ENCODE measurements at regions not wholly inside any gene's neighbourhood (a gene's known extent, or its start where the extent isn't known, plus 50 kb on each side); places are given as distances from the start of the nearest gene placed in this dataset.

DNA sequence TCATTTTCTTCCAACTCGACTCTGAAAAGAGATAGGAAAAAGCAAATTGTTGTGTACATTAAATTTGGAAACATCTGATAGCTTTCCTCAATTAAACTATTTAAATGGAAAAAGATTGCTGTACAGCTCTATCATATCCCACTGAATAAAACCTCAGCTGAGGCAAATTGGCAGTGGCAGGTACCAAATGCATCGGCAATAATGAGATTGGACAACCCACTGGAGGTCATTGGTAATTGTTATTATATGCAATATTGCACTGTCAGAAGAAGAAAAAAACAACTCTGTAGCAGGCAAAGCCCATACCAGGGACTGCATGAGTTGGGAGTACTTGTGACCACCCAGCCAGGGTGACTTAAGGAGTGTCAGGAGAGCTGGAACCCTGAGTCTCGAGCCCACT is 291.6 kb upstream of the SKOR2 start:
- DNase-seq (ENCODE audit: low spot score), result no peak

GRCh38 chr18:47542551-47542950 is 291.1 kb upstream of the SKOR2 start:
- DNase-seq (ENCODE audit: low spot score), result no peak

DNA sequence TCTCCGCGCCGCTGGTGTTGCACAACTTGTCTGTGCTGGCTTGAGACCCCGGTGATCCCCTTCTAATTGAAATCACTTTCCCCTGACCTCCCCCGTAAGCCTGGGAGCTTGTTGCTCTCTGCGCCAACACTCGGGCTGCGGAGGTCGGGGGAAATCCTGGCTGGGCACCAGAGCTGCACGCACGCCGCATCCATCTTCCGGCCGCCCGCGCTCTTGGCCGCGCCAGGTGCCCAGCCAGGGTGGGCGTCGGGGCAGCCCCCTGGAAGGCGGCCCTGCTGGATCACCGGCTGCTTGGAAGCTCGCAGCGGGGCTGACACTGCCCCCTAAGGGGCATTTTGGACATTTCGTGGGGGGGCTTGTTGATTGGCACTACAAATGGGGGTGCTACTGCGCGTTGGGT is 280.3 kb upstream of the SKOR2 start:
- no peak for DNase-seq (ENCODE audit: low spot score)

DNA sequence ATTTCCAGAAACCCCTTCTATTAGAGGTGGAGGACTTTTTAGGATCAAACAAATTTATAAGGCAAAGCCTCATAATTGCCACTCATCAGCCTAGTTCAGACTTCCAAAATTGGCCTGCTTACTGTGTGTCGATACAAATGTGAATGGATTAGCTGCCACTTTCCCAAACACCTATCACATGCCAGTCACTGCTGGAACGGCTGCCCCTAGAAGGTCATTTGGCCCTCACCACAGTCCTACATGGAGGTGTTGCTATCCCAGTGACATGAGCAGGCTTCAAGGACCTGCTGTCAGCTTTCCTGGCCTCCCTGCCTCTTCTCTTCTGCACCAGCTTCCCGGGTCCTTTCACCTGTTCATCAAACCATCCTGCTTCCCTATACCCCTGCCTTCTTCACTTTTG is 279.2 kb upstream of the SKOR2 start:
- DNase-seq (ENCODE audit: low spot score), result no peak

DNA sequence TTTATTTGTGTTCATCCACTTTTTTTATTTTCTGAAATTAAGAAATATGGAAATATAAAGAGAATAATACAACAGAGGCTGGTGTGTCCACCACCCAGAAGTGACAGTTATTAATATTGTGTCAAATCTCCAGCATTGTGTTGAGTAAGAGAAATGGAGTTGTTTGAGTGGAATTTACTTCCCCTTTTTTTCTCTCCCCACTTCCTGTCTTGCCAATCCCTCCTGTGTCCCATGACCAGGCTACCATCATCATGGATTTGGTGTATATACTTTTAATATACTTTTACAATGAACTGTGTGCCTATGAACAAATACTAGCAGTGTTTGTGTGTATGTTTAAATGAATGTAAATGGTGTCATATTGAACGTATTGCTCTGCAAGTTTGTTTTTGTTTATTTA is 276.9 kb upstream of the SKOR2 start:
- no peak for DNase-seq (ENCODE audit: low spot score)

DNA sequence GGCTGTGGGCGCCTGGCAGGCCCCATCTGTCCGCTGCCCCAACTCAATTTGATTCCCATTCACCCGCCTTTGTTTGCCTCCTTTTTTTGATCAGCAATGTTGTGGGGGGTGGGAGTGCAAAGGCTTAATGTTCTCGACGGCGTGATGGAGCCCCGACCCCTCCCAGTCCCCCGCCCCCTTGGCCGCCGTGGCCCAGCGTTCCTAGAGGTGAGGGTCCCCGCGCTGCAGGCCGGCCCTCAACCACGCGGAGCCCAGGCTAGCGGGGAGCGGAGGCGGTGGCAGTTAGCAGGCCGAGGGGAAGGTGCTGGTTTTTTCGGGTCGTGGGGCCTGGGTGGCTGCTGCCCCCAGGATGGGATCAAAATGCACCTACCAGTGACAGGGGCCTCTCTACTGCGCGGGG is 274.7 kb upstream of the SKOR2 start:
- DNase-seq (ENCODE audit: low spot score), result no peak

GRCh38 chr18:47522359-47522758 is 270.9 kb upstream of the SKOR2 start:
- DNase-seq (ENCODE audit: low spot score), result no peak

DNA sequence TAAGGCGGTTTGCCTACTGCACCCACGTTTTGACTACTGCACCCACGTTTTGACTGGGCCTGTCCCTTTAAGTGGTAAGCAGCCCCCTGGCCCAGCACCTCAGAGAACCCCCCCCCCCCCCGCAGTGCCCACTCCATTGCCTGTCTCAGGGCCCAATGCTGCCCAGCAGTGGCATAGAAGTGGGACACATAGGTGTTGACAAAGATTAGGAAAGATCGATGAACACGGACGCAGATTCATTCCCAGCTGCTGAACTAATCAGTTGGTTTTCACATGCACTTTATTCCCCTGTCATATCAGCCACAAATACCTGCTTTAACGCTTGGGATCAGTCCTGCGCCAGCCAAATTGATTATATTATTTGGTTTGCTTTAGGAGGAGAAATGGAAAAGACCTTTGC is 268.8 kb upstream of the SKOR2 start:
- no peak for DNase-seq (ENCODE audit: low spot score)

DNA sequence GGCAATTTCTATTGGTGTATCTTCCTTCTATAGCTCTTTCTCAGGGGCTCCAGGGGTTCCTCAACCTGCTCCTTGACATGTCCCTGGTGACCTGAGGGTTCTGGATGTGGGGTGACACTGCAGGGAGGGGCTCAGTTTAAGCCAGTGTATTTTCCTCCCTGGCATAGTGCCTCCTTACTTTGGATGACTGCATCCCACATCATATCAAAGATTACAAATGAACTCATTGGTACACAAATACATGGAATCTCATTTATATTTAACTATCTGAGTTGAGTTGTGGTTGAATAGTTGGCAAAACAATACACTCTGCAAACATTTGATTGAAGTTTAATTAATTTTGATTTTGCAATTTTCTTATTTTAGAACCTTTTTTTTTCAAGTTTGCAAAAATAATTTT is 268.2 kb upstream of the SKOR2 start:
- DNase-seq (ENCODE audit: low spot score), result no peak

GRCh38 chr18:47519277-47519676 is 267.8 kb upstream of the SKOR2 start:
- no peak for DNase-seq (ENCODE audit: low spot score)

GRCh38 chr18:47513614-47514013 is 262.2 kb upstream of the SKOR2 start:
- no peak for DNase-seq (ENCODE audit: low spot score)

DNA sequence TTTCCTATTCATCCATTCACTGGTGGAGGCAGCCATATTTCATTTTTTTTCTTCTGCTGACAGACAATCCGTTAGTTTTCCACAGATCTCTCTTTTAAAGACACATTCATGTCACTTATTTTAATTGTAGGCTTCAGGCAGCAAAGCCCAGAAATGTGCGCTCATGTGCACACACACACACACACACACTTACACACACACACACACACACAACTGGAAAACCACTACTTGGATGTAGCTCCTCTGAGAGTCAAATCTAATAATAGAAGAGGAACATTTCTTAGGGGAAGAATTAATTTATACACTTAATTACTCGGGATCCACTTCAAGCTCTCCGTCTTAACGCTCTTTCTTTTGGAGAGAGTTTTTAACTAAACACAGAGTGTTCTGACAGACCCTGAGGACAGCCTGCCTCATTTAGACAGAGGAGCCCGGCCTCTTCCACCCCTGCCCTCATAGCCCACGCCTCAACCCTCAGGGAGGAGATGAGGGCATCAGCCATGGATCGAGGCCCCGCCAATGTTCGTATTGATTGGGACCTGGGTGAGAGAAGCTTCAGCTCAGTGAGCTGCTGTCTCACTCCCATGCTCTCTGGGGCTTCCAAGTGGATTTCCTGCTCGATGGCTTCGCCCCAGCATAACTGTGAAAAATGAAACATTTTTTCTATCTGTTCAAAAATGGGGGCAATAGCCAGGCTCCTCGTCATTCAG is 261.4 kb upstream of the SKOR2 start:
- no peak for DNase-seq (ENCODE audit: low spot score)

GRCh38 chr18:47512056-47512455 is 260.6 kb upstream of the SKOR2 start:
- DNase-seq (ENCODE audit: low spot score), result no peak

DNA sequence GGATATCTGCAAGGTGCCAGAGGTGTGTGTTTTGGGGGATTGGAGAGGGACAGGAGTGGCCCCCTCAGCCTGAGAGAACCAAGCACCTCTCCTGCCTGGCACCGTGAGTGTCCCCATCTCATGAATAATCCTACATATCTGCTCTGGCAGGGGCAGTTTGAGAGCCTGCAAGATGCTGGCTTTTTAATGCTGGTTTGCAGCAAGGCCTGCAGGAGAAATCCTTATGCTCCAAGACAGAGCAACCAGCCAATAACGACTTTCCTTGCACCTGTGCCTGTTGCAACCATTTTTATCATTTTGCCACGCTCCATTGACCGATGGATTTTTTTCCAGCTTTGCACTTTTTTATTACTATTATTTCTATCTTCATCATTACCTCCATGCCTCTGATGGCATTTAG is 259.4 kb upstream of the SKOR2 start:
- DNase-seq (ENCODE audit: low spot score), result no peak

- DNase-seq (ENCODE audit: low spot score), result no peak
Measured at GRCh38 chr18:47507651-47508050, 256.2 kb upstream of the SKOR2 start.

GRCh38 chr18:47506897-47507296 is 255.4 kb upstream of the SKOR2 start:
- no peak for DNase-seq (ENCODE audit: low spot score)

GRCh38 chr18:47501946-47502345 is 250.5 kb upstream of the SKOR2 start:
- no peak for DNase-seq (ENCODE audit: low spot score)

- no peak for DNase-seq (ENCODE audit: low spot score)
Measured at GRCh38 chr18:47500930-47501329, 249.5 kb upstream of the SKOR2 start.

- no peak for DNase-seq (ENCODE audit: low spot score)
Measured at GRCh38 chr18:47492691-47493090, 241.2 kb upstream of the SKOR2 start.

GRCh38 chr18:47490882-47491281 is 239.4 kb upstream of the SKOR2 start:
- DNase-seq (ENCODE audit: low spot score), result no peak

DNA sequence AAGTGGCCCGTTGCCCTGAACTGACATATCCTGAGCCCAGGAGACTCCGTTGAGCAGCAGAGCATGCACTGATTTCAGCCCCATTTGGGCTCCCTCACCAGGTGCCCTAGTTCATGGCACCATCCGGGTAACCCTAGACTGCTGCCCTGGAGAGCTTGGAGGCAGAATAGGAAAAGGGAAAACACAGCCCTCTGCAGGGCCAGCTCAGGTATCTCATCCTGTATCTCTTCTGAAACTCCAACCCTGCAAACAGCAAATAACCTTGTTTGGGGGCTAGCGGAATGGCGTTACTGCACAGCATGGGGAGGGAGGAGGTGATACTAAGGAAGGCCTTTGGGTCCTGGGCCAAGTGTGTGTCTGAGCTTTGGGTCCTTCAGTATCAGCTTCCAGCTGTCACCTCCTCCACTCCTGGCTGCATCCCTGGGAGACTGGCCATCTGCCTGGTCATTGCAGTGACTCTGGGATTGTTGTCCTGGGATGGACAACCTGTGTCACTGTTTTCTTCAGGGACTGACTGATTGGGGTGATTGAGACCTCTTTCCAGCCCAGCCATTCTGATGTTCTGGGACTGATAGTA is 233.8 kb upstream of the SKOR2 start:
- DNase-seq (ENCODE audit: low spot score), result no peak

GRCh38 chr18:47484068-47484467 is 232.6 kb upstream of the SKOR2 start:
- DNase-seq (ENCODE audit: low spot score), result no peak

DNA sequence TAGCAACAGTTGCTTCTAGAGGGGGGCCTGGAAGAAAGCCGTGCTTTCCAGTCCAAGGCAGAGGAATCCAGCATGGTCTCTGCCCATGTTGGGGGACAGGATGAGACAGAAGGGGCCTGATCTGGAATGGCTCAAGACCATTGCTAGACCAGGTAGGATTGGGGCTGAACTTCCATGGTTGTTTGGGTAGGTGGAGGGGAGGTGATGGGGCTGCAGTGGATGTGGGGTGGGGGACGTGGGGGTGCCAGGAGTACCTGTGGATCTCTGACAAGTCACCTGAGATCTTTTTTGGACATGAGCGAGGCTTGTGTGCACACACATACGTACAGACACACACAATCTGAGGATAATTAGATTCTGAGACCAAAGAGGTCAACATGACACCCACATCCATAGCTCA is 228.7 kb upstream of the SKOR2 start:
- no peak for DNase-seq (ENCODE audit: low spot score)

- DNase-seq (ENCODE audit: low spot score), result no peak
Measured at GRCh38 chr18:47471784-47472183, 220.3 kb upstream of the SKOR2 start.
